ENCODE measurements at regions not wholly inside any gene's neighbourhood (a gene's known extent, or its start where the extent isn't known, plus 50 kb on each side); places are given as distances from the start of the nearest gene placed in this dataset.

DNA sequence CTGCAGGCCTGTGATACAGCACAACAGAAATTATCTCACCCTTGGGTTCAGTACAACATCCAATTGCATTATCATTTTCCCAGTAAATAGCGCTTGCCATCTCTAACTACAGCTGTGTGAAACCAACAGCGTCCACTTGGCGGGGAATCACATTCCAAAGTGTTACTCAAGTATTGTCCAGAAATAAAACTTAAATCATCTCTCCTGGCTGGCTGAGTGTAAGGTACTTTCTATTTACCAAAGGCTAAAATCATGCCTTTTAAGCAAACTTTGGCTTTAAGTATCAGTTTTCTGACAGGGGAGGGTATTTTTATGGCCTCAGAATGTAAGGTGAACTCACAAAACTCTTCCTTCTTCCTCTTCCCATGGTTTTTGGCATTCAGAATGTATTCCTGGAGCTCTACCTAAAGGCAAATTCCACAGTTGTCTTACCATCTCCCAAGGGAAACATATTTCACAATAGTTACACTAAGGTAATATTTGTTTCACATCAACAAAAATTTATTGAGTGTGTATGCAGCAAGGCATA, 205.6 kb upstream of the MPDZ start:
- Mint-ChIP-seq H3K27ac (no peak overlapping the region), H3K4me1 (peaks cover 3% of the 10 kb centered on the region), H3K4me3 (no peak overlapping the region), H3K27me3 (ENCODE audit: insufficient read depth, low read depth) (no peaks in the 10 kb centered on the region), H3K9me3 (peaks cover 2% of the 10 kb centered on the region), H3K36me3 (no peaks in the 10 kb centered on the region)
- Histone ChIP-seq H3K36me3 (no peaks in the 10 kb centered on the region), H3K4me3 (no peak overlapping the region), H2AFZ (replicated peaks) (no peak overlapping the region), H4K20me1 (ENCODE audit: low read depth) (no peaks in the 10 kb centered on the region), H3K79me2 (ENCODE audit: low read depth) (no peaks in the 10 kb centered on the region), H3K27ac (no peak overlapping the region), H3K27me3 (no peaks in the 10 kb centered on the region), H3K9ac (no peak overlapping the region), H3F3A (ENCODE audit: low read depth) (no peaks in the 10 kb centered on the region), H3K4me2 (no peak overlapping the region), H3K9me3 (ENCODE audit: low read depth) (no peaks in the 10 kb centered on the region), H3K4me1 (no peaks in the 10 kb centered on the region)
- no peak for DNase-seq (ENCODE audit: low spot score)
- TF ChIP-seq EZH2phosphoT487 (IDR thresholded peaks at IDR 0.05) (no peak), EZH2 (IDR thresholded peaks at IDR 0.05) (no peak)
- TF ChIP-seq, protein P1, sequence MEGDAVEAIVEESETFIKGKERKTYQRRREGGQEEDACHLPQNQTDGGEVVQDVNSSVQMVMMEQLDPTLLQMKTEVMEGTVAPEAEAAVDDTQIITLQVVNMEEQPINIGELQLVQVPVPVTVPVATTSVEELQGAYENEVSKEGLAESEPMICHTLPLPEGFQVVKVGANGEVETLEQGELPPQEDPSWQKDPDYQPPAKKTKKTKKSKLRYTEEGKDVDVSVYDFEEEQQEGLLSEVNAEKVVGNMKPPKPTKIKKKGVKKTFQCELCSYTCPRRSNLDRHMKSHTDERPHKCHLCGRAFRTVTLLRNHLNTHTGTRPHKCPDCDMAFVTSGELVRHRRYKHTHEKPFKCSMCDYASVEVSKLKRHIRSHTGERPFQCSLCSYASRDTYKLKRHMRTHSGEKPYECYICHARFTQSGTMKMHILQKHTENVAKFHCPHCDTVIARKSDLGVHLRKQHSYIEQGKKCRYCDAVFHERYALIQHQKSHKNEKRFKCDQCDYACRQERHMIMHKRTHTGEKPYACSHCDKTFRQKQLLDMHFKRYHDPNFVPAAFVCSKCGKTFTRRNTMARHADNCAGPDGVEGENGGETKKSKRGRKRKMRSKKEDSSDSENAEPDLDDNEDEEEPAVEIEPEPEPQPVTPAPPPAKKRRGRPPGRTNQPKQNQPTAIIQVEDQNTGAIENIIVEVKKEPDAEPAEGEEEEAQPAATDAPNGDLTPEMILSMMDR (IDR thresholded peaks at IDR 0.05), result no peak

DNA sequence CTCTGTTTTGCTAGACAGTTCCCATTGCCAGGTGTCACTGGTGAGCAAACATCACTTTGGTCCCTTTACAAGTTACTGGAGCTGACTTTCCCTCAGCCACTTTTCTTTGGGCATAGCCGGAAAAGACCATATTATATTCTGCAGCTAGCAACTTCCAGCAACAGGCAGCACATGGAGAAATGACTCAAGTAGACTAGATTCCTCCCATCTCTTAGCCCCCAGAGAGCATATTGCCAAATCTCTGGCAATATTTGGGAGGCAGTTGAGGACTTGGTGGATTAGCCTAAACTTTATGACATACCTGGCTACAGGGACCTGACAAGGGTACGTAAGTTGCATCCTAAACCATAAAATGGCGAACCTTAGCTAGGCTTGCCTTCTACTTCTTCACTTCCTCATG, 204.7 kb upstream of the MPDZ start:
- Histone ChIP-seq H3K27ac (no peak overlapping the region), H3K36me3 (no peaks in the 10 kb centered on the region), H3K4me1 (no peaks in the 10 kb centered on the region), H4K20me1 (ENCODE audit: low read depth) (no peaks in the 10 kb centered on the region), H3K4me2 (no peak overlapping the region), H3K27me3 (no peaks in the 10 kb centered on the region), H2AFZ (replicated peaks) (no peak overlapping the region), H3K79me2 (ENCODE audit: low read depth) (no peaks in the 10 kb centered on the region), H3F3A (ENCODE audit: low read depth) (no peaks in the 10 kb centered on the region), H3K4me3 (no peak overlapping the region), H3K9ac (no peak overlapping the region), H3K9me3 (ENCODE audit: low read depth) (no peaks in the 10 kb centered on the region)
- Mint-ChIP-seq H3K27me3 (ENCODE audit: insufficient read depth, low read depth) (no peaks in the 10 kb centered on the region), H3K4me3 (no peak overlapping the region), H3K9me3 (peaks cover 2% of the 10 kb centered on the region), H3K36me3 (no peaks in the 10 kb centered on the region), H3K4me1 (peaks cover 3% of the 10 kb centered on the region), H3K27ac (no peak overlapping the region)
- TF ChIP-seq, protein P1 (IDR thresholded peaks at IDR 0.05), result no peak
- TF ChIP-seq EZH2phosphoT487 (IDR thresholded peaks at IDR 0.05), result no peak
- TF ChIP-seq EZH2 (IDR thresholded peaks at IDR 0.05), result no peak
- DNase-seq (ENCODE audit: low spot score), result no peak

DNA sequence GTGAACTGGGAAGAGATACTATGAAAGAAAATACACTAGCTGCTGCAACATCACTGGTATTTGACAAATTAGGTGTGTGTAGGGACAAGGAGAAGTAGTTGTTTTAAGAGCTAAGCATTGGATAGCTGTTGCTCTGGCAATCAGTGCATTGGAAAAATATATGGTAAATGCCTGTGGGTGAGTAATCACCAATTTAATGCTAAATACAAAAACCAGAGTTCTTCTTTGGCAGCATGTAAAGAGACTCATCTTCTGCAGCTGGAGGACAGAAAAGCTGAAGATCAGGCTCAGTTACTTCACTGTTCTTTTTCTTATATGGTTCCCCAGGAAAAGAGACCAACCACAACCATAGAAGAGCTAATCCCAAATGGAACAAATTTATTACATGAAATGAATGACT, 201.8 kb upstream of the MPDZ start:
- Mint-ChIP-seq H3K9me3 (peaks cover 6% of the 10 kb centered on the region), H3K4me3 (no peak overlapping the region), H3K36me3 (no peaks in the 10 kb centered on the region), H3K4me1 (peaks cover 3% of the 10 kb centered on the region), H3K27ac (no peak overlapping the region), H3K27me3 (ENCODE audit: insufficient read depth, low read depth) (peaks cover 3% of the 10 kb centered on the region)
- H3K9me3 ChIP-seq (ENCODE audit: low read depth), result no peaks in the 10 kb centered on the region
- H3K27me3 ChIP-seq, result no peaks in the 10 kb centered on the region
- H3K4me3 ChIP-seq, result no peak overlapping the region
- H3K79me2 ChIP-seq (ENCODE audit: low read depth), result no peaks in the 10 kb centered on the region
- TF ChIP-seq EZH2phosphoT487 (IDR thresholded peaks at IDR 0.05) (no peak), EZH2 (IDR thresholded peaks at IDR 0.05) (no peak)
- TF ChIP-seq, protein P1 (IDR thresholded peaks at IDR 0.05), result no peak
- H4K20me1 ChIP-seq (ENCODE audit: low read depth), result no peaks in the 10 kb centered on the region
- H3K27ac ChIP-seq, result no peak overlapping the region
- no peak overlapping the region for H3K4me2 ChIP-seq
- H3K4me1 ChIP-seq, result no peaks in the 10 kb centered on the region
- no peak overlapping the region for H2AFZ ChIP-seq (replicated peaks)
- no peaks in the 10 kb centered on the region for H3K36me3 ChIP-seq
- H3F3A ChIP-seq (ENCODE audit: low read depth), result no peaks in the 10 kb centered on the region
- no peak for DNase-seq (ENCODE audit: low spot score)
- H3K9ac ChIP-seq, result no peak overlapping the region
